ENCODE measurements at regions not wholly inside any gene's neighbourhood (a gene's known extent, or its start where the extent isn't known, plus 50 kb on each side); places are given as distances from the start of the nearest gene placed in this dataset.
"Not testable (repeated sequence)": the region's sequence is repeated elsewhere in the genome, so short reads cannot be mapped to it uniquely, and the experiment has no call there.

- Histone ChIP-seq H3K27ac (no peak overlapping the region), H3K4me1 (no peaks in the 10 kb centered on the region), H3K27me3 (no peaks in the 10 kb centered on the region), H3K36me3 (no peaks in the 10 kb centered on the region), H3K9me3 (no peaks in the 10 kb centered on the region), H3K4me3 (no peak overlapping the region)
- ATAC-seq = no peak
- 60 to 100% methylated on average over 1 of the region's 1 CpG for WGBS, 2 donors (ENCODE audit: low coverage in 1 of 2)
- no peak for TF ChIP-seq POLR2AphosphoS5 (IDR thresholded peaks at IDR 0.05)
These were observed 167.9 kb upstream of the STMND1 start for GRCh38 chr6:16933961-16934360.

- Histone ChIP-seq H3K27me3 (no peaks in the 10 kb centered on the region), H3K4me1 (no peaks in the 10 kb centered on the region), H3K9me3 (no peaks in the 10 kb centered on the region), H3K36me3 (no peaks in the 10 kb centered on the region), H3K4me3 (no peak overlapping the region), H3K27ac (no peak overlapping the region)
- no peak for ATAC-seq
- WGBS, 2 donors (ENCODE audit: low coverage in 1 of 2) = 74 to 89% methylated on average over 4 of the region's 4 CpGs
- no peak for TF ChIP-seq CTCF (IDR thresholded peaks at IDR 0.05)
- no peak for TF ChIP-seq EP300 (IDR thresholded peaks at IDR 0.05)
- TF ChIP-seq POLR2AphosphoS5 (IDR thresholded peaks at IDR 0.05) = no peak
- TF ChIP-seq POLR2A (IDR thresholded peaks at IDR 0.05) = no peak
These were observed 168.3 kb upstream of the STMND1 start for GRCh38 chr6:16933532-16933931.

GRCh38 chr6:16932920-16933319 lies 168.9 kb upstream of the STMND1 start:
- no peak overlapping the region for H3K27ac ChIP-seq
- no peak overlapping the region for H3K4me3 ChIP-seq
- H3K36me3 ChIP-seq = no peaks in the 10 kb centered on the region
- no peaks in the 10 kb centered on the region for H3K4me1 ChIP-seq
- TF ChIP-seq EP300 (IDR thresholded peaks at IDR 0.05) (no peak), POLR2A (IDR thresholded peaks at IDR 0.05) (no peak), POLR2AphosphoS5 (IDR thresholded peaks at IDR 0.05) (no peak), CTCF (IDR thresholded peaks at IDR 0.05) (no peak)
- 95 to 96% methylated on average over 4 of the region's 4 CpGs for WGBS, 2 donors (ENCODE audit: low coverage in 1 of 2)
- no peaks in the 10 kb centered on the region for H3K9me3 ChIP-seq
- H3K27me3 ChIP-seq = no peaks in the 10 kb centered on the region
- no peak for ATAC-seq

GRCh38 chr6:16931079-16931478 lies 169.8 kb upstream of the ATXN1 start:
- H3K4me3 ChIP-seq, H3K4me1 ChIP-seq, H3K27ac ChIP-seq, H3K9me3 ChIP-seq, H3K36me3 ChIP-seq, ATAC-seq, H3K27me3 ChIP-seq: not testable (repeated sequence)

- no peak for TF ChIP-seq POLR2A (IDR thresholded peaks at IDR 0.05)
- no peak for TF ChIP-seq POLR2AphosphoS5 (IDR thresholded peaks at IDR 0.05)
- TF ChIP-seq CTCF (IDR thresholded peaks at IDR 0.05) = no peak
- no peak for TF ChIP-seq EP300 (IDR thresholded peaks at IDR 0.05)
These were observed 169.2 kb upstream of the ATXN1 start for GRCh38 chr6:16930432-16930831.

GRCh38 chr6:16929809-16930208 lies 168.5 kb upstream of the ATXN1 start:
- Histone ChIP-seq H3K4me3 (no peak overlapping the region), H3K27ac (no peak overlapping the region), H3K27me3 (no peaks in the 10 kb centered on the region), H3K4me1 (no peaks in the 10 kb centered on the region), H3K36me3 (no peaks in the 10 kb centered on the region), H3K9me3 (no peaks in the 10 kb centered on the region)
- peak; percentile 76 for ATAC-seq
- no peak for TF ChIP-seq POLR2AphosphoS5 (IDR thresholded peaks at IDR 0.05)
- TF ChIP-seq POLR2A (IDR thresholded peaks at IDR 0.05) = no peak
- no peak for TF ChIP-seq EP300 (IDR thresholded peaks at IDR 0.05)
- no peak for TF ChIP-seq CTCF (IDR thresholded peaks at IDR 0.05)

More at GRCh38 chr6:16930432-16930831, 169.2 kb upstream of the ATXN1 start:
- no peak for ATAC-seq
- 75 to 83% methylated on average over 1 of the region's 1 CpG for WGBS, 2 donors (ENCODE audit: low coverage in 1 of 2)
- no peaks in the 10 kb centered on the region for H3K9me3 ChIP-seq
- H3K36me3 ChIP-seq = no peaks in the 10 kb centered on the region
- no peaks in the 10 kb centered on the region for H3K4me1 ChIP-seq
- H3K27ac ChIP-seq = no peak overlapping the region
- H3K27me3 ChIP-seq = no peaks in the 10 kb centered on the region
- H3K4me3 ChIP-seq = no peak overlapping the region
